HG03095 (cell line): ENCODE measurements at regions not wholly inside any gene's neighbourhood (a gene's known extent, or its start where the extent isn't known, plus 50 kb on each side); places are given as distances from the start of the nearest gene placed in this dataset.
"Not testable (repeated sequence)": the region's sequence is repeated elsewhere in the genome, so short reads cannot be mapped to it uniquely, and the experiment has no call there.

ENCODE experiments used
- ATAC-seq: cut with Tn5 transposase; IDR thresholded peaks from one replicate; pipeline ENCODE4 v1.9.1; 2021; ENCODE audit warnings: moderate library complexity; ENCODE audit not compliant: unreplicated experiment

DNA sequence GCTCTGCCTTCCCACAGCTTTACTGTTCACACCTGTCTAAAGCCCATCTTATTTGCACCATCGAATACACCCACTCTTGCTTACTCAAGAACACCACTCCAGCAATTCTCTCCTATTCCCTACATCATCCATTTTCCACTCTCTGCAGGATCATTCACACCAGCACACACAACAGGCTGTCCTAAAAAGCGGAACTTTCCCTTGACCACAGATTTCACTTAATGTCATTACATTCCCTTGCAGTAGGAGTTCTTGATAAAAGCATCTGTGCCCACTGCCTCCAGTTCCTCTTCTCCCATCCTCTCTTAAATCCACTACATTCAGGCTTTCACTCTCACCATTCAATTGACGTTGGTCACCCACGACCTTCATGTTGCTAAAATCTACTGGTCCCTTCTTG is 103.0 kb upstream of the PABPC3 start:
- ATAC-seq = not testable (repeated sequence)

DNA sequence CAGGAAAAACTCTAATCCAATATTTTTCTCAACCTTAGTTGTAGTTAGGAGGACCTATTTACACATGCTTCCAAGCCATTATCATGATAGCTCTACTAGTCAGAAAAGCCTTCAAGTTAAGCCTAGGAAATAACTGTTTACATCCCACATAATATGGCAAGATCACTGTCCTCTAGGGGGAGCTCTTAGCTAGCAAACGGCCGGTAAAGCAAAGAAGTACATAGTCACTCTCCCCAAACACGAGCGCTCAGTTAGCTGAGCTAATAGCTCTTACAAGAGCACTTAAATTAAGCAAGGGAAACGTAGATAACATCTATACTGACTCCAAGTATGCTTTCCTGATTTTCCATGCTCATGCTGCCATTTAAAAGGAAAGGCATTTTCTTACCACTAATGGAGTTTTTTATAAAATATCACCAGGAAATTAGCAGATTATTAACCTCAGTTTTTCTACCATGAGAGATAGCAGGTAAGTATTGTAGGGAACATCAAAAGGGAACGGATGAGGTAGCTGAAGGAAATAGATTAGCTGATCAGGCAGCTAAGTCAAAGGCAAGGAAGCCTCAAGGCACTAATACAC is 100.6 kb upstream of the PABPC3 start:
- no peak for ATAC-seq

DNA sequence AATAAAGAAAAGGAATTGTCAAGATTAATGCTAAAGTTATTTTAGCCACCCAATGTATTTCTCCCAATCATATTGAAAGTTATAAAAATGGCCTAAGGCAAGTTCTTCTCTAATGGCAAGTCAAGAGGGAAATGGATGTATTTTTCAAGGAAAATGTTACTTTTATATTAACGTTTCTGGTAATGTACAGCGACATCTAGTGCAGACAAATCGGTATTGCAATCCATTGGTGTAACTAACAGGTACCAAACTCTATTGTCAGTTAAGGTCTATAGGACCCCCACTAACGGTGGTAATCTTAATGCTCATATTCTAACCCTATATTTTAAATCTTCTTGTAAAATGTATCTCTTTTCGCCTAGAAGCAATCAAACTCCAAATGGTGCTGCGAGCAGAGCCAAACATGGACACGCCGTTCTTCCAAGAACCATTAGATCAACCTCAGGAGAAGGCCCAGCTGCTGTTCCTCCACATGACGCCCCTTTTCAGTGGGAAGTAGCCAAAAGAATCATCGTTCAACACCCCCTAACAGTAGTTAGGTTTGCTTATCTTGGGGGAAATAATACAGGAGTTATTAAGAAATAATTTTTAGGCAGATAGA is 98.5 kb upstream of the PABPC3 start:
- no peak for ATAC-seq

DNA sequence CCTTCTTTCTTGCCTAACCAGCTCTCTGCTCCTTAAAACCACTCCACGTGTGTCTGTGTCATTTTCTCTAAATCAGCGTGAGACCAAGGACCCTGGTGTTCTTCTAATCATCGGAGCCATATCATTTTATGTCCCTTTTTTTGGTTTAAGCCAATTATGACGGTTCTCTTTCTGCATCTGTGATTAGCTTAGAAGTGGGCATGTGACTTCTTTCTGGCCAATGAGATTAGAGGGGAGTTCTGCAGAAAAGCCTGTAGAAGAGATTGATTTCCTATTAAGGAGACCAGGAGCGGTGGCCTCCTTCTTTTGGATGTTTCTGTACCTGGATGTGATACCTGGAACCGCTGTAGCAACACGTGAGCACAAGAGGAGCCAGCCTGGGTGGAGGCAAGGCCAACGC is 97.5 kb upstream of the PABPC3 start:
- ATAC-seq = no peak

DNA sequence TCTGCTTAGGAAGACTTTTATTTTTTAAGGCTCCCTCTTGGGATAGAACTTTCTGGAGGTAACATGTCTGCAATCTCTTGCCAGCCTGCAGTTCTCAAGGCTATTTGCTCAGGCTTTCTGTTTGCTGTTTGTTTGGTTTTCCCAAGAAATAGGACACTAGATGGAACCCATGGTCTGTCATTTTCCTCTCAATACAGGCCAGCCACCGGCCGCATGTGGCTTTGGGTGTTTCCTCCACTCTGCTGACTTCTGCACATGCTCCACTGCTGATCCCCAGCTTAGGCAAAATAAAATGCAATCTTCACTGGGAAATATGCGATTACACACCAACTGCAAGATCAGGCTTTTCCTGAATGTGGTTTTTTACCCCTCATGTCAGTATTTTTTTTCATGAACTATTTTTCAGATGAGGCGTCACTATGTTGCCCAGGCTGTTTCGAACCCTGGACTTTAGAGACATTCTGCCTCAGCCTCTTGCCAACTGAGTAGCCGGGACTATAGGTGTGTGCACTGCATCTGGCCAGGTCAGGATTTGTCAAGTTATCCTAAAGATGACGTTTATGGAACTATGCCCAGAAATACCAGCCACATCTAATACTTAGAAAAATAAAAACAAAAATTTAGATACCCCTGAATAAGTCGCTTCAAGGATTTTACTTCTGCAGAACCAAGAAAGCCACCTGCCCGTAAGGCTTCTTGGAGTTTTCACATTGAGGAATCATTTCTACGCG is 94.3 kb upstream of the PABPC3 start:
- no peak for ATAC-seq

DNA sequence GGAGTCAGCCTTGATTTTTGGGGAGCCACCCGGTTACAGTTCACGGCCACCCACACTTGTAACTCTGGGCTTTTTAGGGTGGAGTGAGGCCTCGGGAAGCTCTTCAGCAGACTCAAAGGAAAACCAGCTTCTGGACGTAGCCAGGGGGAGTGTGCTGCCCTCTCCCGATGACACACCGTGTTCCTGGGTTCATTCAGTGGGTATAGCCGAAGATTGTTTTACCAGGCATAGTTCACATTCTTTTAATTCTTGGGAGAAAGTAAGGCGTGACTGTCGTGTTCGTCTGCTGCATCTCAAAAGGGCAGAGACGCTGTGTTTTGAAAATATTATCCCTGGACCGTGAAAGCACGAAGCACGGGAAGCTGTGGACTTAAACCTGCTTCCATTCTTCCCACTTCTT is 93.6 kb upstream of the PABPC3 start:
- not testable (repeated sequence) for ATAC-seq

DNA sequence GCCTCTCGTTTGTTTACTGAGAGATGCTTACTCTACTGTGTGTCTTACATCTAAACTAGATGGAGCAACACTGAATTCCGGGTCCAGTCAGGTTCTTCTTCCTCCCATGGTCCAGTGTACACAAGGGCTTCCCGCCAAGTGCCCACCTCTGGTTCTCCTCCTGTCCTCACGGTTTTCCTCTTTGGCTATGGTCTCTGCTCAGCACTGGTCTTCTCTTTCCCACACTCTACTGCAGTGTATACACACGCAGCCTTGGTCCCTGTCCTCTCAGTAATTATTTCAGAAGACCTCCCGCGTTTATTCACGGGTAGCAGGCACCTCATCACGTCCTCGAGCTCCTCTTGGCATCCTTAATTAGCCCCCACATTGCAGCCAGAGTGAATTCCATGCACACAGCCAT is 91.4 kb upstream of the PABPC3 start:
- not testable (repeated sequence) for ATAC-seq

DNA sequence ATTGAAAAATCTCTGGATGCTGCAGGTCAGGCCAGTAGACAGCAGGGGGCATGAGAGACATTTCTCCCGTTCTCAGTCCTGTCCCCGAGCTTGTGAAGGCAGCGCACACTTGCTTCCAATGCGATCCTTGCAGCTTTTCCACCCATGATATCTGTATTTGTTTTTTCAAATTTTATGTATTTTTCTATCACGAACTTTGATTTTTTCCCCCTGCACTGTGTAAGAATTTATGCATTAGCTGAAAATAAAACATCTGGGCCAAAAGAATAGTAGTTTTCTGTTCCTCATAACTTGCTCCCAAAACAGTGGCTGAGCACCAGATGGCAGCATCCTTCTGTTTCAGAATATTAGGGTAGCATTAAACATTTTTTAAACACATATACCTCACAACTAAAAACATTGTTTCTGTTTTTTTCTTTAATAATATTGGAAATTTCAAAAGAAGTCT is 90.9 kb upstream of the PABPC3 start:
- ATAC-seq = peak; percentile 52

DNA sequence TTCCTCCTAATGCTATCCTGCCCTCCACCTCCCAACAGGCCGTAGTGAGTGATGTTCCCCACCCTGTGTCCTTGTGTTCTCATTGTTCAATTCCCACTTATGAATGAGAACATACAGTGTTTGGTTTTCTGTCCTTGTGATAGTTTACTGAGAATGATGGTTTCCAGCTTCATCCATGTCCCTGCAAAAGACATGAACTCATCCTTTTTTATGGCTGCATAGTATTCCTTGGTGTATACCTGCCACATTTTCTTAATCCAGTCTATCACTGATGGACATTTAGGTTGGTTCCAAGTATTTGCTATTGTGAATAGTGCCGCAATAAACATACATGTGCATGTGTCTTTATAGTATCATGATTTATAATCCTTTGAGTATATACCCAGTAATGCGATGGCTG is 88.5 kb upstream of the PABPC3 start:
- not testable (repeated sequence) for ATAC-seq

- not testable (repeated sequence) for ATAC-seq
These were observed 81.5 kb upstream of the PABPC3 start for GRCh38 chr13:25014398-25014973.

GRCh38 chr13:25017176-25017575 is 78.8 kb upstream of the PABPC3 start:
- not testable (repeated sequence) for ATAC-seq

DNA sequence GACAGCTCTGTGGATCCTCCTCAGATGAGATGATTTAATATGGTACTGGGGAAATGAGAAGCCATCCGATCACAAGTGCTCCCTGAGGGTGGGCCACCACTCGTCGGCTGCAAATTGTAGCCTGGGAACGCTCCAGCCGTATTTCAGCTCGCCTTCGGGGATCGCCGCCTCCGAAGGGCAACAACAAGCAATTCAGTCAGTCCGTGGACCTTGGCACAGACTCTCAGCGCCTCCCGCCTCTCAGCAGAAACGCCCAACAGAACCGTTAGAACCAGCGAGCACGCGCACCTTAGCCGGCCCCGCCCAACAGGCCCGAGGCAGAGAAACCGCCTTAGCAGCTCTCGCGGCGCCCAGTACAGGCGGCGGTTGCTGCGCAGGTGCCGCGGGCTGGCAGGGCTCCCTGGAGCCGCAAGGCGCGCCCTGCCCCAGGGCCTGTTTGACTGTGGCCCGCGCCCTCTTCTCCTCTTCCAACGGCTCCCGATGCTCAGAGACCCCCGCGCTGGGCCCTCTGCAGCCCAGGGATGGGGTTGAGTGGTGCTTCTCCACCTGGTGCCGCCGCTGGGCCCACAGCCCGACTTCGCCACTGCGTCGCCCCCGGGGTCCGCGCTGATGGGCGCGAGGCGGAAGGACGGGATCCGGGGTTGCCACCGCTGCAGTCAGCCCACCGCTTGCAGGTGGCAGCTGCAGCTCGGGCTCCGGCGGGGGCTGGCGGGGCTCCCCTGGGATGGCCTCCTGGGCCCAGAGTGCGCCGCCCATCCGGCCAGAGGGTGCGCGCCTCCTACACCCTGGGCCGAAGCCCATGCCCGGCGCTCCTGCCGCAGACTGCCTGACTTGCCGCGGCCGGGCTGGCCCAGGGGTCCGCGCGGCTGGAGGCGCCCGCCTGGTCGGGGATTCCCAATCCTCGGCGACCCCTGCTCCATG is 77.9 kb upstream of the PABPC3 start:
- ATAC-seq = not testable (repeated sequence)

DNA sequence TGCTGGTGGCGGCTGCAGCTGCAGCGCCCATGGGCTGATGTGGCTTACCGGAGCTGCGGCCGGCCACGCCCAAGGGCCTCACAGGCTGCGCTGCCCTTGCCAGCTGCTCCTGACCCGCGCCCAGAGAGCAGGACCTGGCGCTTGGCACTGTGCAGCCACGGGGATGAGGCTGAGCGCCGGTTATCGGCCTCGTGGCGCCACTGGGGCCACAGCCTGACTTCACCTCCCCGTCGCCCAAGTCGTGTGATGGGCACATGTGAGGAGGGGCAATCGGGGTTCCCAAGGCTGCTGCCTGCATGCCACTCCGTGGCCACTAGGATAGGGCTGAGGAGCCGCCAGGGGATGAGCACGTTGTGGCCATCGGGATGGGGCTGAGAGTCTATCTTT is 77.2 kb upstream of the PABPC3 start:
- no peak for ATAC-seq

DNA sequence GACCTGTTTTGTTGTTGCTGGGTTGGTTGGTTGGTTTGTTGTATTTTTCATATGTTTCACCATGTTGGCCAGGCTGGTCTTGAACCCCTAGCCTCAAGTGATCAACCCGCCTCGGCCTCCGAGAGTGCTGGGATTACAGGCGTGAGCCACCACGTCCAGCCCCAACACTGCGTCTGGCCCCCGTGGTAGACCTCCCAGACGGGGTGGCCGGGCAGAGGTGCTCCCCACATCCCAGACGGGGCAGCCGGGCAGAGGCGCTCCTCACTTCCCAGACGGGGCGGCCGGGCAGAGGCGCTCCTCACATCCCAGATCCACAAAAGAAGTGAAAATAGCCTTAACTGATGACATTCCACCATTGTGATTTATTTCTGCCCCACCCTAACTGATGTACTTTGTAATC is 76.2 kb upstream of the PABPC3 start:
- ATAC-seq = not testable (repeated sequence)

DNA sequence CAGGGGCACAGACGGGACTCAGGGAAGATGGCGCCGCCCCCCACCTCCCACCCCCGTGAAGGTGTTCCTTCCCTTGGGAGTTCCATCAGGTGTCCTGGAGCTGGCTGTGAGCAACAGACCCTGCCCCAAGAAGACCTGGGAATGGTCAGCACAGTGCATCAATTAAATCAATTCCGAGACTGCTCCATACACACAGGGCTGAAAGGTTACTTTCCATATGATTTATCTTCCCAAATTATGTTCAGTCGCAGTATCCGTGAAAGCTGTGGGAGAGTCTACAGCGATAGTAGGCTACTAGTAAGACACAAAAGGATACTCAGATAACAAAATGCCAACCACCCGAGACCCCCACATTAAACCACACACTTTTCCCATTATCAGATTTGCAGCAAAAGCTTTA is 71.8 kb upstream of the PABPC3 start:
- ATAC-seq = no peak

- no peak for ATAC-seq
These were observed 63.8 kb upstream of the PABPC3 start for GRCh38 chr13:25032160-25032559.

- ATAC-seq = no peak
These were observed 61.8 kb upstream of the PABPC3 start for GRCh38 chr13:25034173-25034572.

- no peak for ATAC-seq
These were observed 58.7 kb upstream of the PABPC3 start for GRCh38 chr13:25037057-25037813.

DNA sequence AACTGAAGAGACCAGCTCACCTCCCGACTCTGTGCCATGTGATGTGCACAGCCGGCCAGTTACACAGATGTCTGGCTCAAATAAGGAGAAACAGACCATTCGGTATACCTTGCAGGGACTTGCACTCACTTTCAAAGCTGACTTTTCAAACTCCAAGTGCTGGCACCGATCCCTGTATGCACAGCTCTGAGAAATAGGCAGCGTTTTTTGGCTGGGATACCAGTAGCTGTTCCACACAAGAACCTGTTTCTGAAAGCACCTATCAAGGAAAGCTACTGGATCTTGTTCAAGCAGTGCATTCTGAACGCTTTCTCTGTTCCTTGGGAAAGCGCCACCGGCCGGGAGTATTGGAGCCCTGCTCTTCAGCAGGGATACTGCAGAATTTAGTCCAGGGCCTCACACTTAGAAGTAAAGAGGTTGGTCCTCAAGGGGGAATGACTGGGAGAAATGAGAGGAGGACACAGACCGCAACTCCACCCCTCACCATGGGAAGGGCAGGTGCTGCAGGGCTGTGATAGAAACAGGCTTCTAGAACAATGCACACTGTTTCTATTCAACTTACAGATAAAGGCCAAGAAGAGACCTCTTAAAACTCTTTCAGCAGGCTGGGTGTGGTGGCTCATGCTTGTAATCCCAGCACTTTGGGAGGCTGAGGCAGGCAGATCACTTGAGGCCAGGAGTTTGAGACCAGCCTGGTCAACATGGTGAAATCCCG is 53.6 kb upstream of the PABPC3 start:
- no peak for ATAC-seq

DNA sequence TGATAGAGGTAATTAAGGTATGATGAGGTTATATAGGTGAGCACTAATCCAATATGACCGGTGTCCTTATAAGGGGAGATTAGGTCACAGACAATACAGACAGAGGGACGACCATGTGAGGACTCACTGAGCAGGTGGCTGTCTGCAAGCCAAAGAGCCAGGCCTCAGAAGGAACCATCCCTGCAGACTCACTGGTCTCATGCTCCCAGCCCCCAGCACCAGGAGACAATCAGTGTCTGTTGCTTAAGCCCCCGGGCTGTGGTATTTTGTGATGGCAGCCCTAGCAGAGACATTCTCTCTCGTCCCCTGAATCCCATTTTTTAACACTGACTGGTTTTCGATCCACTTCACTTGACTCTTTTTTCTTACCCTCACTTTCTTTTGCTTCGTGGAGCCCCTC is 51.9 kb upstream of the PABPC3 start:
- ATAC-seq = no peak
